ENCODE measurements at regions not wholly inside any gene's neighbourhood (a gene's known extent, or its start where the extent isn't known, plus 50 kb on each side); places are given as distances from the start of the nearest gene placed in this dataset.

DNA sequence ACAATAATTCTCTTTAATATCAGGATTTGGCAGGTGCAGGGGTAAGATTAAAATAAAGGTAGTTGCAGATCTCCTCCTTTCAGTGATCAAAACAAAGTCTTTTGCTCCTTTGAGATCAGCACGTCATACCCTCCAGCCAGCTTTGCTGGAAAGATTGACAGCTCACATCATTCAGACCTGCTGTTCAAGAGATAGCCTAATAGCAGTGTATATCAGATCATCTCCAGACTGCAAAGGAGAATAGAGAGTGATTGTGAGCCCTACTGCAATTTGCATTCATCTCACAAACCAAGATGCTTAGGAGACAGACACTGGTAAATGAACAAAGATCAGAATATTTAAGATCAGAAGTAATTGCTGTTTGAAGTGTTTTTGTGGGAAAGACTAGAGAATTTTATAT is 135.8 kb upstream of the DSEL start:
- DNase-seq (ENCODE audit: low read depth, low spot score), result no peak
- no peak for ATAC-seq
- POLR2A ChIA-PET, result no interaction called here
- CTCF ChIA-PET, result no interaction called here
- no peaks in the 10 kb centered on the region for H3K36me3 ChIP-seq (ENCODE audit: control insufficient read depth, insufficient read depth, low read length)
- H3K9me3 ChIP-seq (ENCODE audit: control insufficient read depth, insufficient read depth, low read depth, low read length), result no peaks in the 10 kb centered on the region
- H3K4me3 ChIP-seq (ENCODE audit: low read depth in 2 of 2, low read length in 2 of 2), result no peak overlapping the region
- H3K4me1 ChIP-seq (ENCODE audit: control insufficient read depth, insufficient read depth, low read length), result no peaks in the 10 kb centered on the region
- in situ Hi-C loops (cut with HindIII; ENCODE audit: low pct_unique_long_range_greater_than_20kb, low sequenced_read_pairs) (no loop called here), intact Hi-C loops (cut with micrococcal nuclease; ENCODE audit: unreplicated experiment) (no loop called here)
- no TSS peak for BruUV-seq (replicated peaks)
- H3K27ac ChIP-seq (ENCODE audit: low read length), result no peak overlapping the region
- H3K27me3 ChIP-seq (ENCODE audit: control insufficient read depth, insufficient read depth, low read length), result no peaks in the 10 kb centered on the region
- TF ChIP-seq, protein P1, sequence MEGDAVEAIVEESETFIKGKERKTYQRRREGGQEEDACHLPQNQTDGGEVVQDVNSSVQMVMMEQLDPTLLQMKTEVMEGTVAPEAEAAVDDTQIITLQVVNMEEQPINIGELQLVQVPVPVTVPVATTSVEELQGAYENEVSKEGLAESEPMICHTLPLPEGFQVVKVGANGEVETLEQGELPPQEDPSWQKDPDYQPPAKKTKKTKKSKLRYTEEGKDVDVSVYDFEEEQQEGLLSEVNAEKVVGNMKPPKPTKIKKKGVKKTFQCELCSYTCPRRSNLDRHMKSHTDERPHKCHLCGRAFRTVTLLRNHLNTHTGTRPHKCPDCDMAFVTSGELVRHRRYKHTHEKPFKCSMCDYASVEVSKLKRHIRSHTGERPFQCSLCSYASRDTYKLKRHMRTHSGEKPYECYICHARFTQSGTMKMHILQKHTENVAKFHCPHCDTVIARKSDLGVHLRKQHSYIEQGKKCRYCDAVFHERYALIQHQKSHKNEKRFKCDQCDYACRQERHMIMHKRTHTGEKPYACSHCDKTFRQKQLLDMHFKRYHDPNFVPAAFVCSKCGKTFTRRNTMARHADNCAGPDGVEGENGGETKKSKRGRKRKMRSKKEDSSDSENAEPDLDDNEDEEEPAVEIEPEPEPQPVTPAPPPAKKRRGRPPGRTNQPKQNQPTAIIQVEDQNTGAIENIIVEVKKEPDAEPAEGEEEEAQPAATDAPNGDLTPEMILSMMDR (IDR thresholded peaks at IDR 0.05), result no peak
- TF ChIP-seq TCF7L2 (IDR thresholded peaks at IDR 0.05; ENCODE audit: low read depth, low read length), result no peak
- TF ChIP-seq SIN3A (IDR thresholded peaks at IDR 0.05; ENCODE audit: borderline replicate concordance, insufficient read depth, low read depth, low read length), result no peak

DNA sequence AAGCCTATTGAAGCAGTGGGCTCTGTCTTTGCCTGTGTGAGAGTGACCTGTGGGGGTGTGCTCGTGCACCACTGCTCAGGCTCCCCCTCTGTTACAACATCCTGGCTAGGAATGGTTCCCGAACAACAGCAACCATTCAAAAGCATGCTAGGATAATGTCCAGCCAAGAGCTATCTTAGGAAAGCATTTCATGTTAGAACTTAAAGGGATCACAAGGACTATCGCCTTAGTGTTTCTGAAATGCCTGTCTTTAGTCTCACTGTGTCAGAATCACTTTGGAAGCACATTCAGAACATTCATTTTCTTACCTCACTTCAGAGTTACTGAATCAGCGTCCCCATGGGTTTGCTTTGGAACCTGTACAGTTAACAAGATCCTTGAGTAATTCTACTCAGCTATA is 134.9 kb upstream of the DSEL start:
- no TSS peak for BruUV-seq (replicated peaks)
- DNase-seq (ENCODE audit: low read depth, low spot score), result no peak
- Histone ChIP-seq H3K9me3 (ENCODE audit: control insufficient read depth, insufficient read depth, low read depth, low read length) (no peaks in the 10 kb centered on the region), H3K36me3 (ENCODE audit: control insufficient read depth, insufficient read depth, low read length) (no peaks in the 10 kb centered on the region), H3K4me3 (ENCODE audit: low read depth in 2 of 2, low read length in 2 of 2) (no peak overlapping the region), H3K4me1 (ENCODE audit: control insufficient read depth, insufficient read depth, low read length) (no peaks in the 10 kb centered on the region), H3K27me3 (ENCODE audit: control insufficient read depth, insufficient read depth, low read length) (no peaks in the 10 kb centered on the region), H3K27ac (ENCODE audit: low read length) (no peak overlapping the region)
- CTCF ChIA-PET, result no interaction called here
- intact Hi-C loops (cut with micrococcal nuclease; ENCODE audit: unreplicated experiment), result no loop called here
- in situ Hi-C loops (cut with HindIII; ENCODE audit: low pct_unique_long_range_greater_than_20kb, low sequenced_read_pairs), result no loop called here
- POLR2A ChIA-PET, result no interaction called here
- TF ChIP-seq REST (IDR thresholded peaks at IDR 0.05; ENCODE audit: insufficient read depth in 1 of 2, low read depth in 2 of 2, low read length in 1 of 2), result no peak
- no peak for TF ChIP-seq TCF7L2 (IDR thresholded peaks at IDR 0.05; ENCODE audit: low read depth, low read length)
- no peak for TF ChIP-seq SIN3A (IDR thresholded peaks at IDR 0.05; ENCODE audit: borderline replicate concordance, insufficient read depth, low read depth, low read length)
- no peak for TF ChIP-seq POLR2AphosphoS5 (IDR thresholded peaks at IDR 0.05; ENCODE audit: low read depth, low read length)
- TF ChIP-seq, protein P1 (IDR thresholded peaks at IDR 0.05), result no peak
- no peak for ATAC-seq
